Tibial nerve (tissue), 4 donors: ENCODE measurements at regions not wholly inside any gene's neighbourhood (a gene's known extent, or its start where the extent isn't known, plus 50 kb on each side); places are given as distances from the start of the nearest gene placed in this dataset.

Source experiments
- DNase-seq, 2 donors: peaks; one replicate each; pipeline ENCODE4 v3.0.0-alpha.2; 2019; ENCODE audit warnings: low spot score in 2 of 2
- H3K27ac ChIP-seq, 4 donors: fragments of 200-600 bp; sonication (generic) in 3 of 4; one replicate each; pipeline ENCODE4 v1.5.1; 2017 to 2019; ENCODE audit warnings: mild to moderate bottlenecking in 1 of 4
- H3K27me3 ChIP-seq, 2 donors: fragments of 200-600 bp; sonication (generic) in 1 of 2; one replicate each; pipeline versions ENCODE4 v1.5.1 to v1.6.0; 2017 to 2019
- H3K36me3 ChIP-seq, 3 donors: fragments of 200-600 bp; sonication (generic); one replicate each; pipeline ENCODE4 v1.5.1; 2018 to 2019
- H3K4me1 ChIP-seq, 4 donors: fragments of 200-600 bp; sonication (generic) in 3 of 4; one replicate each; pipeline ENCODE4 v1.5.1; 2017 to 2019
- H3K4me3 ChIP-seq, 4 donors: fragments of 200-600 bp; sonication (generic) in 3 of 4; one replicate each; pipeline ENCODE4 v1.5.1; 2017 to 2019; ENCODE audit warnings: mild to moderate bottlenecking in 1 of 4, moderate library complexity in 1 of 4
- H3K9me3 ChIP-seq, 4 donors: fragments of 200-600 bp; sonication (generic) in 3 of 4; one replicate each; pipeline ENCODE4 v1.5.1; 2017 to 2019
- CTCF ChIP-seq, 5 experiments: fragments of 200-600 bp in 3 of 5; fragments of 450-650 bp in 2 of 5; sonication (generic) in 3 of 5; IDR thresholded peaks; one replicate each; pipeline ENCODE4 v1.5.1; 2016 to 2019; ENCODE audit warnings: antibody characterized with exemption in 5 of 5, mild to moderate bottlenecking in 3 of 5, moderate library complexity in 2 of 5
- EP300 ChIP-seq, 2 donors: sonication (generic); formaldehyde crosslinking; IDR thresholded peaks; one replicate each; pipeline ENCODE4 v1.6.1; 2017; ENCODE audit warnings: antibody characterized with exemption in 2 of 2, mild to moderate bottlenecking in 1 of 2
- POLR2A ChIP-seq, 2 donors: fragments of 450-650 bp; IDR thresholded peaks; one replicate each; pipeline ENCODE4 v1.6.1; 2017; ENCODE audit warnings: antibody characterized with exemption in 2 of 2, mild to moderate bottlenecking in 2 of 2, moderate library complexity in 2 of 2
- WGBS, 2 donors: methylation state at CpG; one replicate each; pipeline ENCODE4 v1.1.5; 2018; 5-methylcytosine and 5-hydroxymethylcytosine counted together

DNA sequence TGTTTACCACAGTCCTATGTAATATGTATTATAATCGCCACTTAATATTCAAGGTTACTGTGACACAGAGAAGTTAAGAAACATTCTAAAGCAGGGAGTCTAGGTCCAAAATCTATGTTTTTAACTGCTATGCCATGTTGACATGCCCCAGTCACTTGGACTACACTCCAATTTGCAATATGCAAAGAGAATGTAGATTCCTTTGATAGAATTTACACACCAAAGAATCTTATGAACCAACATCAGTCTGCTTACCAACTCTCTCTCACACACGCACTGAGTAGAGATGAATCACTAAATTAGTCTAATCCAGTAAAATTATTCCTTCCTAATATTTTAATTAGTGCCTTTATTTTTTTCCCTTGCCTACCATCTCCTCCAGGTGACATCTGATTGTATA, 266.2 kb downstream of the OLFM3 start:
- H3K4me1 ChIP-seq, result no peaks in the 10 kb centered on the region
- H3K36me3 ChIP-seq, result no peaks in the 10 kb centered on the region
- 87 to 94% methylated on average over 2 of the region's 2 CpGs for WGBS, 2 donors
- no peaks in the 10 kb centered on the region for H3K9me3 ChIP-seq
- H3K27me3 ChIP-seq, result no peaks in the 10 kb centered on the region
- DNase-seq, result no peak
- TF ChIP-seq EP300 (IDR thresholded peaks at IDR 0.05), result no peak
- no peak for TF ChIP-seq POLR2A (IDR thresholded peaks at IDR 0.05)
- no peak for TF ChIP-seq CTCF (IDR thresholded peaks at IDR 0.05)
- no peak overlapping the region for H3K27ac ChIP-seq
- no peak overlapping the region for H3K4me3 ChIP-seq

DNA sequence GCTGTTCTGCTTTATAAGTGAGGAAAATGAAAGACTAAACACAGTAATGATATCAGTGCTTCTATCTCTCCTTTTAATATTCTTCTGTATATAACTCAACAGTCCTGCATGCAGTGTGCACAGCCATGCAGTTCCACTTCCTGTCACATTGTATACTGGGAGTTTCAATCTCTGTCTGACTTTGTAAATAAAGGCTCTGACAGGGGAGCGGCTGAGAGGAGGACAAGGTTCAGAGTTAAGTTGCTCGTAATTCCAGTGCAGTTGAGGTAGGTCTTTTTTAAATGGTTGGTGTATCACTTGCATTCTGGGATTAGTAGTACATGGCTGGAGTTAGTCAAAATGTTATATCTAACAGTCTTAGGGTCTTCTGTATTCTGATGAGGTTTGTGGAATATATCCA, 264.5 kb downstream of the OLFM3 start:
- Histone ChIP-seq H3K4me1 (no peaks in the 10 kb centered on the region), H3K36me3 (no peaks in the 10 kb centered on the region), H3K4me3 (no peak overlapping the region), H3K27me3 (no peaks in the 10 kb centered on the region), H3K27ac (no peak overlapping the region), H3K9me3 (no peaks in the 10 kb centered on the region)
- DNase-seq, result no peak
- 71 to 87% methylated on average over 2 of the region's 2 CpGs for WGBS, 2 donors
- TF ChIP-seq CTCF (IDR thresholded peaks at IDR 0.05) (no peak), EP300 (IDR thresholded peaks at IDR 0.05) (no peak), POLR2A (IDR thresholded peaks at IDR 0.05) (no peak)

DNA sequence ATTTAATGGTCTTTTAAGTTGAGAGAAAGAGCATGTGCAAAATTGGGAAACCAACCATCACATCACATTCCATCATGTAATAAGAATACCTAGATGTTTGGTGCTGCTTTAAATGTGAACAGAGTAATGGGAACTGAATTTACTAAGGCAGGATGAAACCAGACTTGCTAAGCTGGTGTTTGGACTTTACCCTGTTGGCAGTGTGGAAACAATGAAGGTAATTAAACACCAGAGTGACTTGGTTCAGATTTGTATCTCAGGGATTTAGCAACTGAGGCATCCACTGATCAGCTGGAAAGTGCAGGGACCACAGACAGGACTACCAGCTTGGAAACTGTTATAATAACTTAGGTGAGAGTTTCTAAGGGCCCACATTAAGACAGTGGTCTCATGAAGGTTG, 263.4 kb downstream of the OLFM3 start:
- H3K36me3 ChIP-seq, result no peaks in the 10 kb centered on the region
- DNase-seq, result no peak
- no peak overlapping the region for H3K4me3 ChIP-seq
- H3K27me3 ChIP-seq, result no peaks in the 10 kb centered on the region
- no peak overlapping the region for H3K27ac ChIP-seq
- TF ChIP-seq POLR2A (IDR thresholded peaks at IDR 0.05), result no peak
- no peaks in the 10 kb centered on the region for H3K9me3 ChIP-seq
- no peaks in the 10 kb centered on the region for H3K4me1 ChIP-seq

- Histone ChIP-seq H3K4me1 (no peaks in the 10 kb centered on the region), H3K27ac (no peak overlapping the region), H3K4me3 (no peak overlapping the region), H3K9me3 (no peaks in the 10 kb centered on the region), H3K36me3 (no peaks in the 10 kb centered on the region), H3K27me3 (no peaks in the 10 kb centered on the region)
- TF ChIP-seq CTCF (IDR thresholded peaks at IDR 0.05) (no peak), EP300 (IDR thresholded peaks at IDR 0.05) (no peak), POLR2A (IDR thresholded peaks at IDR 0.05) (no peak)
- no peak for DNase-seq
- 56 to 62% methylated on average over 1 of the region's 1 CpG for WGBS, 2 donors
Observed at GRCh38 chr1:101738475-101738874, 258.3 kb downstream of the OLFM3 start.

DNA sequence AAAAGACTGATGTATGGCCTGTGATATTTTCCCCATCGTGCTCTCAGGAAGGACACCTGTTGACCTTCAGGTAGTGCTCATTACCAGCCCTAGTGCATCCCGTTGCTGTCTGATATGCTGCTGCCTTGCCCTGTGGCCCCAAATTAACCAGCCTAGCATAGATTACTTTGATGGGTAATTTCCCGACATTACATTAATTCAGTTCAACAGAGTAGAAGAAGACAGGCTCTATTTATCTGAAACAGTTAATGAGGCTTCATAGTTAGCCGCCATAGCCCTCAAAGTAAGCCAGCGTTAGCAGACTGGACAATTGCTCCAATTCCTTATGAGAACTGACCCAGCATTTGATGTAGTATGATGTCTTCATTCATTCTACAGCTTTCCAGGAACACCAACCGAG, 257.6 kb downstream of the OLFM3 start:
- Histone ChIP-seq H3K27me3 (no peaks in the 10 kb centered on the region), H3K36me3 (no peaks in the 10 kb centered on the region), H3K4me3 (no peak overlapping the region), H3K9me3 (no peaks in the 10 kb centered on the region), H3K4me1 (no peaks in the 10 kb centered on the region), H3K27ac (no peak overlapping the region)
- 72 to 75% methylated on average over 6 of the region's 6 CpGs for WGBS, 2 donors
- DNase-seq, result no peak
- TF ChIP-seq EP300 (IDR thresholded peaks at IDR 0.05), result no peak
- no peak for TF ChIP-seq CTCF (IDR thresholded peaks at IDR 0.05)
- TF ChIP-seq POLR2A (IDR thresholded peaks at IDR 0.05), result no peak

DNA sequence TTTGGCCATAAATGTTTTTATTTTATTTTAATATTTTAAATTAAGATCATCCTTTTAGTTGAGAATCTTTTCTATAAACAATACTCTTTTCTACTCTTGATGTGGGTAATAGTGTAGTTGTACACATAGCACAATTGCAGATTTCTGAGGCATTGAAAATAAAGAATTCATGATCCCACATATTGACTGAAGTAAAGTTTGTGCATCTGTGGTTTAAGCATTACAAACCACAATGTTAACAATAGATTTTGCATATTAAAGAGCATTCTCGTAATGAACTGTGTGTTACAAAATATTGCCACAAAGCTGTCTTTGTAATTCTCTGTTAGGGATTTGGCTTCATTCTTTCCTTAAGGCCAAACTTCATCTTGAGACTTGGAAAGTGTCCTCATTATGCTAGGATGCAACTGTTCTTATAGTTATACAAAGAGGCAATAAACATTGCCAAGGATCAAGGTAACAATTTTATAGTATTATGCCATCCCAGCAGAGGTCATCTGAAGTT, 256.8 kb downstream of the OLFM3 start:
- Histone ChIP-seq H3K27ac (no peak overlapping the region), H3K4me3 (no peak overlapping the region), H3K4me1 (no peaks in the 10 kb centered on the region), H3K36me3 (no peaks in the 10 kb centered on the region), H3K27me3 (no peaks in the 10 kb centered on the region), H3K9me3 (no peaks in the 10 kb centered on the region)
- 39 to 40% methylated on average over 1 of the region's 1 CpG for WGBS, 2 donors
- no peak for DNase-seq
- TF ChIP-seq CTCF (IDR thresholded peaks at IDR 0.05) (no peak), POLR2A (IDR thresholded peaks at IDR 0.05) (no peak), EP300 (IDR thresholded peaks at IDR 0.05) (no peak)
